Type B pancreatic cell (in vitro differentiated cells): ENCODE measurements at regions not wholly inside any gene's neighbourhood (a gene's known extent, or its start where the extent isn't known, plus 50 kb on each side); places are given as distances from the start of the nearest gene placed in this dataset.

Experiments
- DNase-seq: peaks from one replicate; pipeline ENCODE4 v3.0.0; 2021; ENCODE audit warnings: mixed read lengths; ENCODE audit not compliant: unreplicated experiment; ENCODE audit errors: extremely low spot score
- H3K27ac Mint-ChIP-seq: 2 replicates; pipeline ENCODE4 v1.8.0; 2021; ENCODE audit warnings: mild to moderate bottlenecking, mixed read lengths
- H3K27me3 Mint-ChIP-seq: 2 replicates; pipeline ENCODE4 v1.8.0; 2021; ENCODE audit warnings: mixed read lengths
- H3K36me3 Mint-ChIP-seq: 2 replicates; pipeline ENCODE4 v1.8.0; 2021; ENCODE audit warnings: mixed read lengths
- H3K4me1 Mint-ChIP-seq: one replicate; pipeline ENCODE4 v1.8.0; 2021; ENCODE audit warnings: mixed read lengths; ENCODE audit not compliant: unreplicated experiment
- H3K4me3 Mint-ChIP-seq: 2 replicates; pipeline ENCODE4 v1.8.0; 2021; ENCODE audit warnings: mild to moderate bottlenecking, mixed read lengths
- H3K9me3 Mint-ChIP-seq: 2 replicates; pipeline ENCODE4 v1.8.0; 2021; ENCODE audit warnings: mixed read lengths
- CTCF ChIP-seq: fragments of 200-600 bp; sonication (generic); conservative IDR thresholded peaks from 2 replicates; pipeline ENCODE4 v1.5.0; 2021; ENCODE audit warnings: antibody characterized with exemption, mild to moderate bottlenecking

GRCh38 chr2:48183276-48183675 lies 131.2 kb upstream of the FOXN2 start:
- H3K27me3 Mint-ChIP-seq = no peaks in the 10 kb centered on the region
- no peak overlapping the region for H3K27ac Mint-ChIP-seq
- DNase-seq = no peak
- no peak for TF ChIP-seq CTCF
- no peaks in the 10 kb centered on the region for H3K9me3 Mint-ChIP-seq
- no peaks in the 10 kb centered on the region for H3K4me1 Mint-ChIP-seq
- H3K4me3 Mint-ChIP-seq = no peak overlapping the region
- H3K36me3 Mint-ChIP-seq = no peaks in the 10 kb centered on the region

- Mint-ChIP-seq H3K27me3 (no peaks in the 10 kb centered on the region), H3K4me1 (no peaks in the 10 kb centered on the region), H3K36me3 (no peaks in the 10 kb centered on the region), H3K4me3 (no peak overlapping the region), H3K9me3 (no peaks in the 10 kb centered on the region), H3K27ac (no peak overlapping the region)
- no peak for TF ChIP-seq CTCF
- no peak for DNase-seq
Measured at GRCh38 chr2:48183991-48184390, 130.5 kb upstream of the FOXN2 start.

- H3K27me3 Mint-ChIP-seq = no peaks in the 10 kb centered on the region
- H3K9me3 Mint-ChIP-seq = no peaks in the 10 kb centered on the region
- no peak for DNase-seq
Measured at GRCh38 chr2:48187503-48187902, 127.0 kb upstream of the FOXN2 start.

GRCh38 chr2:48189552-48190228 lies 124.8 kb upstream of the FOXN2 start:
- TF ChIP-seq CTCF = no peak
- H3K4me3 Mint-ChIP-seq = no peak overlapping the region
- no peaks in the 10 kb centered on the region for H3K9me3 Mint-ChIP-seq
- H3K4me1 Mint-ChIP-seq = no peaks in the 10 kb centered on the region
- H3K36me3 Mint-ChIP-seq = no peaks in the 10 kb centered on the region
- no peaks in the 10 kb centered on the region for H3K27me3 Mint-ChIP-seq
- DNase-seq = no peak
- H3K27ac Mint-ChIP-seq = no peak overlapping the region

More at GRCh38 chr2:48187503-48187902, 127.0 kb upstream of the FOXN2 start:
- no peaks in the 10 kb centered on the region for H3K36me3 Mint-ChIP-seq
- no peak overlapping the region for H3K27ac Mint-ChIP-seq
- no peak for TF ChIP-seq CTCF
- no peak overlapping the region for H3K4me3 Mint-ChIP-seq
- no peaks in the 10 kb centered on the region for H3K4me1 Mint-ChIP-seq

- Mint-ChIP-seq H3K4me1 (no peaks in the 10 kb centered on the region), H3K4me3 (no peak overlapping the region), H3K36me3 (no peaks in the 10 kb centered on the region), H3K27me3 (no peaks in the 10 kb centered on the region), H3K9me3 (no peaks in the 10 kb centered on the region), H3K27ac (no peak overlapping the region)
- TF ChIP-seq CTCF = no peak
- DNase-seq = no peak
Measured at GRCh38 chr2:48190230-48190629, 124.3 kb upstream of the FOXN2 start.

- H3K9me3 Mint-ChIP-seq = no peaks in the 10 kb centered on the region
- H3K4me1 Mint-ChIP-seq = no peaks in the 10 kb centered on the region
- no peak overlapping the region for H3K4me3 Mint-ChIP-seq
- DNase-seq = no peak
- H3K27ac Mint-ChIP-seq = no peak overlapping the region
- no peak for TF ChIP-seq CTCF
- no peaks in the 10 kb centered on the region for H3K36me3 Mint-ChIP-seq
- H3K27me3 Mint-ChIP-seq = no peaks in the 10 kb centered on the region
Measured at GRCh38 chr2:48194641-48195040, 119.8 kb upstream of the FOXN2 start.
